ENCODE measurements at regions not wholly inside any gene's neighbourhood (a gene's known extent, or its start where the extent isn't known, plus 50 kb on each side); places are given as distances from the start of the nearest gene placed in this dataset.

DNA sequence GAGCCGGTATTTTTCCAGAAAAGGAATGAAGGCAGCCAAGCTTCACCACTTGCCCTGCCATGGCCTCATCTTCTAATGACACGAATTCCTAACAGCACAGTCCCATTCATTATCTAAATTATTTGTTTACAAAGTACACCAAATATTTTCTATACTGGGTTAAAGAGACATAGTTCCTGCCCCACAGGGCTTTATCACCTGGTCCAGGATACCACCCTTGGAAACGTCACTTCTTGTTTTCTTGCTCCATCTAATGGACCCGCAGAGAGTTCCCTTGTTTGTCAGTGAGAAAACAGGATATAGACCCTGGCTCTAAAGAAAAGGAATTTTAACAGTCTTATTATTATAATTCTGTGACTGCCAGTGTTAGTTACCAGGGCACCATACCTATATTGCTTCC, 1165.4 kb downstream of the GATA3 start:
- no peaks in the 10 kb centered on the region for H3K4me1 ChIP-seq (ENCODE audit: control insufficient read depth in 4 of 4, insufficient read depth in 4 of 4, low read length in 3 of 4)
- no peak overlapping the region for H3K9ac ChIP-seq (ENCODE audit: low read depth in 1 of 2, low read length in 2 of 2)
- H3K27me3 ChIP-seq (ENCODE audit: control insufficient read depth in 4 of 4, insufficient read depth in 4 of 4, low read length in 3 of 4): peaks cover 0 to 4% (median 0%) of the 10 kb centered on the region in 4 donors
- no peak overlapping the region for H3K4me3 ChIP-seq (ENCODE audit: low read depth in 1 of 3, low read length in 3 of 3)
- TF ChIP-seq RXRA (IDR thresholded peaks at IDR 0.05) (no peak), SP1 (IDR thresholded peaks at IDR 0.05) (no peak), RAD21 (IDR thresholded peaks at IDR 0.05) (no peak), HNF4G (IDR thresholded peaks at IDR 0.05) (no peak), EGR1 (IDR thresholded peaks at IDR 0.05; ENCODE audit: low read depth in 2 of 2) (no peak), FOXA2 (IDR thresholded peaks at IDR 0.05) (no peak)
- no peak for DNase-seq (ENCODE audit: low spot score)
- no peaks in the 10 kb centered on the region for H3K9me3 ChIP-seq (ENCODE audit: control insufficient read depth in 4 of 4, low read length in 3 of 4)
- 46% methylated on average over 4 of the region's 4 CpGs for WGBS
- no peak overlapping the region for H3K27ac ChIP-seq (ENCODE audit: low read depth in 1 of 2, low read length in 2 of 2)
- no peaks in the 10 kb centered on the region for H3K36me3 ChIP-seq (ENCODE audit: control insufficient read depth in 4 of 4, insufficient read depth in 3 of 4, low read depth in 1 of 4, low read length in 3 of 4)

DNA sequence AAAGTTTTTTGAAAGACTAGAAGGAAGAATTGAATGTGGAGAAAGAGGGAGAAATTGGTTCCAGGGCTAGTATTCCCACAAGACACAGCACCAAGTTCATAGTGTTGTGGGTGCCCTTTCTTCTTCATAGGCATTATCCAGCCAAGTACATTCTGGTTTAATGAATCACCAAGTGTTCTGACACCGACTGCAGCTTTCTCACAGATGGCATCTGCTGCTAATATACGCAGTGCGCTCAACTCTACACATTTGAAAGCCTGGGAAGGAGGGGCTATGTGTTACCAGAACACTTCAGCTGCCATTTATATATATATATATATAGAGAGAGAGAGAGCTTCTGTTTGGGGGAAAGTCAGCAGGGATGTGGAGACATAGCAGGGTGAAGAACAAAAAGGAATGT, 1168.4 kb downstream of the GATA3 start:
- DNase-seq (ENCODE audit: low spot score): no peak
- Histone ChIP-seq H3K4me1 (ENCODE audit: control insufficient read depth in 4 of 4, insufficient read depth in 4 of 4, low read length in 3 of 4) (no peaks in the 10 kb centered on the region), H3K9ac (ENCODE audit: low read depth in 1 of 2, low read length in 2 of 2) (no peak overlapping the region), H3K9me3 (ENCODE audit: control insufficient read depth in 4 of 4, low read length in 3 of 4) (no peaks in the 10 kb centered on the region), H3K4me3 (ENCODE audit: low read depth in 1 of 3, low read length in 3 of 3) (no peak overlapping the region), H3K36me3 (ENCODE audit: control insufficient read depth in 4 of 4, insufficient read depth in 3 of 4, low read depth in 1 of 4, low read length in 3 of 4) (no peaks in the 10 kb centered on the region), H3K27ac (ENCODE audit: low read depth in 1 of 2, low read length in 2 of 2) (no peak overlapping the region), H3K27me3 (ENCODE audit: control insufficient read depth in 4 of 4, insufficient read depth in 4 of 4, low read length in 3 of 4) (peaks cover 0 to 4% (median 2%) of the 10 kb centered on the region in 4 donors)
- no peak for TF ChIP-seq HNF4A (conservative IDR thresholded peaks at IDR 0.05)
- TF ChIP-seq NR2F2 (IDR thresholded peaks at IDR 0.05): no peak
- no peak for TF ChIP-seq YY1 (IDR thresholded peaks at IDR 0.05)
- no peak for TF ChIP-seq TAF1 (conservative IDR thresholded peaks at IDR 0.05)
- TF ChIP-seq JUND (IDR thresholded peaks at IDR 0.05): no peak
- no peak for TF ChIP-seq SP1 (IDR thresholded peaks at IDR 0.05)
- no peak for TF ChIP-seq FOXA2 (IDR thresholded peaks at IDR 0.05)
- TF ChIP-seq, protein P1, sequence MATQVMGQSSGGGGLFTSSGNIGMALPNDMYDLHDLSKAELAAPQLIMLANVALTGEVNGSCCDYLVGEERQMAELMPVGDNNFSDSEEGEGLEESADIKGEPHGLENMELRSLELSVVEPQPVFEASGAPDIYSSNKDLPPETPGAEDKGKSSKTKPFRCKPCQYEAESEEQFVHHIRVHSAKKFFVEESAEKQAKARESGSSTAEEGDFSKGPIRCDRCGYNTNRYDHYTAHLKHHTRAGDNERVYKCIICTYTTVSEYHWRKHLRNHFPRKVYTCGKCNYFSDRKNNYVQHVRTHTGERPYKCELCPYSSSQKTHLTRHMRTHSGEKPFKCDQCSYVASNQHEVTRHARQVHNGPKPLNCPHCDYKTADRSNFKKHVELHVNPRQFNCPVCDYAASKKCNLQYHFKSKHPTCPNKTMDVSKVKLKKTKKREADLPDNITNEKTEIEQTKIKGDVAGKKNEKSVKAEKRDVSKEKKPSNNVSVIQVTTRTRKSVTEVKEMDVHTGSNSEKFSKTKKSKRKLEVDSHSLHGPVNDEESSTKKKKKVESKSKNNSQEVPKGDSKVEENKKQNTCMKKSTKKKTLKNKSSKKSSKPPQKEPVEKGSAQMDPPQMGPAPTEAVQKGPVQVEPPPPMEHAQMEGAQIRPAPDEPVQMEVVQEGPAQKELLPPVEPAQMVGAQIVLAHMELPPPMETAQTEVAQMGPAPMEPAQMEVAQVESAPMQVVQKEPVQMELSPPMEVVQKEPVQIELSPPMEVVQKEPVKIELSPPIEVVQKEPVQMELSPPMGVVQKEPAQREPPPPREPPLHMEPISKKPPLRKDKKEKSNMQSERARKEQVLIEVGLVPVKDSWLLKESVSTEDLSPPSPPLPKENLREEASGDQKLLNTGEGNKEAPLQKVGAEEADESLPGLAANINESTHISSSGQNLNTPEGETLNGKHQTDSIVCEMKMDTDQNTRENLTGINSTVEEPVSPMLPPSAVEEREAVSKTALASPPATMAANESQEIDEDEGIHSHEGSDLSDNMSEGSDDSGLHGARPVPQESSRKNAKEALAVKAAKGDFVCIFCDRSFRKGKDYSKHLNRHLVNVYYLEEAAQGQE (IDR thresholded peaks at IDR 0.05): no peak
- WGBS: 88% methylated on average over 3 of the region's 3 CpGs

DNA sequence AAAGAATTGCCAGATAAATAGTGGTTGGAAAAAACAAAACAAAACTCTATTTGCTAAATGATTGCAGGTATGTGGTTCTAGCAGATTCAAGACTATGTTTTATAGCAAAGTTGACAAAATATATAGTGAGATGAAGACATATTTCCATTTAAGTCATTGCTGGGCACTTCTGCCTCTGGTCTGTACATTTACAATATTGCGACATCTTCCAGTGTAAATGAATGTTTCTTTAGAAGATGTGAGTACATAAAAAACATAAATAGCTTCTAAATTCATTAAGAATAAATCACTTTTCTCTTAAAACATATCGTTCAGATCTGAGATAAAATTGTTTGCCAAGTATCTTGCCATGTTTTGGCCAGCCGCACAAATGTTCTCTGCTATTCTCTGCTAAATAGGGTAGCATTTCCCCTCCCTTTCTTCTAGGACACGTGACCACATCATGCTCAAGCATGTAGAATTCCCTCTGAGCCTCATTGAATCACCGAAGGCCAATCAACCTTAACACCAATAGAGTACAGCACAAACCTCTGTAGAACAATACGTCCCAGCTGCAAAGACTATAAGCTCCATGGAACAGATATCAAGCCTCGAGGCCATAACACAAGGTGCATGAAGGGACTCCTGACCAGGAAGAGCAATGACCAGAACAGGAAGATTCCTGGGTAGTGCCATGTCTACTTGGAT, 1173.3 kb downstream of the GATA3 start:
- DNase-seq (ENCODE audit: low spot score): no peak
- no peak overlapping the region for H3K9ac ChIP-seq (ENCODE audit: low read depth in 1 of 2, low read length in 2 of 2)
- 74% methylated on average over 7 of the region's 7 CpGs for whole genome bisulfite sequencing
- H3K4me1 ChIP-seq (ENCODE audit: control insufficient read depth in 4 of 4, insufficient read depth in 4 of 4, low read length in 3 of 4): no peaks in the 10 kb centered on the region
- peaks cover 0 to 13% (median 4%) of the 10 kb centered on the region in 4 donors for H3K27me3 ChIP-seq (ENCODE audit: control insufficient read depth in 4 of 4, insufficient read depth in 4 of 4, low read length in 3 of 4)
- no peaks in the 10 kb centered on the region for H3K9me3 ChIP-seq (ENCODE audit: control insufficient read depth in 4 of 4, low read length in 3 of 4)
- H3K36me3 ChIP-seq (ENCODE audit: control insufficient read depth in 4 of 4, insufficient read depth in 3 of 4, low read depth in 1 of 4, low read length in 3 of 4): no peaks in the 10 kb centered on the region
- TF ChIP-seq, protein P2, sequence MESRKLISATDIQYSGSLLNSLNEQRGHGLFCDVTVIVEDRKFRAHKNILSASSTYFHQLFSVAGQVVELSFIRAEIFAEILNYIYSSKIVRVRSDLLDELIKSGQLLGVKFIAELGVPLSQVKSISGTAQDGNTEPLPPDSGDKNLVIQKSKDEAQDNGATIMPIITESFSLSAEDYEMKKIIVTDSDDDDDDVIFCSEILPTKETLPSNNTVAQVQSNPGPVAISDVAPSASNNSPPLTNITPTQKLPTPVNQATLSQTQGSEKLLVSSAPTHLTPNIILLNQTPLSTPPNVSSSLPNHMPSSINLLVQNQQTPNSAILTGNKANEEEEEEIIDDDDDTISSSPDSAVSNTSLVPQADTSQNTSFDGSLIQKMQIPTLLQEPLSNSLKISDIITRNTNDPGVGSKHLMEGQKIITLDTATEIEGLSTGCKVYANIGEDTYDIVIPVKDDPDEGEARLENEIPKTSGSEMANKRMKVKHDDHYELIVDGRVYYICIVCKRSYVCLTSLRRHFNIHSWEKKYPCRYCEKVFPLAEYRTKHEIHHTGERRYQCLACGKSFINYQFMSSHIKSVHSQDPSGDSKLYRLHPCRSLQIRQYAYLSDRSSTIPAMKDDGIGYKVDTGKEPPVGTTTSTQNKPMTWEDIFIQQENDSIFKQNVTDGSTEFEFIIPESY (IDR thresholded peaks at IDR 0.05): no peak
- TF ChIP-seq, protein P3, sequence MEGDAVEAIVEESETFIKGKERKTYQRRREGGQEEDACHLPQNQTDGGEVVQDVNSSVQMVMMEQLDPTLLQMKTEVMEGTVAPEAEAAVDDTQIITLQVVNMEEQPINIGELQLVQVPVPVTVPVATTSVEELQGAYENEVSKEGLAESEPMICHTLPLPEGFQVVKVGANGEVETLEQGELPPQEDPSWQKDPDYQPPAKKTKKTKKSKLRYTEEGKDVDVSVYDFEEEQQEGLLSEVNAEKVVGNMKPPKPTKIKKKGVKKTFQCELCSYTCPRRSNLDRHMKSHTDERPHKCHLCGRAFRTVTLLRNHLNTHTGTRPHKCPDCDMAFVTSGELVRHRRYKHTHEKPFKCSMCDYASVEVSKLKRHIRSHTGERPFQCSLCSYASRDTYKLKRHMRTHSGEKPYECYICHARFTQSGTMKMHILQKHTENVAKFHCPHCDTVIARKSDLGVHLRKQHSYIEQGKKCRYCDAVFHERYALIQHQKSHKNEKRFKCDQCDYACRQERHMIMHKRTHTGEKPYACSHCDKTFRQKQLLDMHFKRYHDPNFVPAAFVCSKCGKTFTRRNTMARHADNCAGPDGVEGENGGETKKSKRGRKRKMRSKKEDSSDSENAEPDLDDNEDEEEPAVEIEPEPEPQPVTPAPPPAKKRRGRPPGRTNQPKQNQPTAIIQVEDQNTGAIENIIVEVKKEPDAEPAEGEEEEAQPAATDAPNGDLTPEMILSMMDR (IDR thresholded peaks at IDR 0.05; ENCODE audit: low read depth, low read length, missing input control): no peak
- TF ChIP-seq GABPA (IDR thresholded peaks at IDR 0.05 in 1 of 2, conservative IDR thresholded peaks at IDR 0.05 in 1 of 2) (no peak), RXRA (IDR thresholded peaks at IDR 0.05) (no peak), RAD21 (IDR thresholded peaks at IDR 0.05) (no peak), NR2F2 (IDR thresholded peaks at IDR 0.05) (no peak), TAF1 (conservative IDR thresholded peaks at IDR 0.05) (no peak), HNF4G (IDR thresholded peaks at IDR 0.05) (no peak), HNF4A (conservative IDR thresholded peaks at IDR 0.05) (no peak), EGR1 (IDR thresholded peaks at IDR 0.05; ENCODE audit: low read depth in 2 of 2) (no peak), YY1 (IDR thresholded peaks at IDR 0.05) (no peak), SP1 (IDR thresholded peaks at IDR 0.05) (no peak)
- TF ChIP-seq, protein P4, sequence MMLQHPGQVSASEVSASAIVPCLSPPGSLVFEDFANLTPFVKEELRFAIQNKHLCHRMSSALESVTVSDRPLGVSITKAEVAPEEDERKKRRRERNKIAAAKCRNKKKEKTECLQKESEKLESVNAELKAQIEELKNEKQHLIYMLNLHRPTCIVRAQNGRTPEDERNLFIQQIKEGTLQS (IDR thresholded peaks at IDR 0.05): no peak
- no peak overlapping the region for H3K27ac ChIP-seq (ENCODE audit: low read depth in 1 of 2, low read length in 2 of 2)
- H3K4me3 ChIP-seq (ENCODE audit: low read depth in 1 of 3, low read length in 3 of 3): no peak overlapping the region
